NCI-H345 (cell line): ENCODE measurements at regions not wholly inside any gene's neighbourhood (a gene's known extent, or its start where the extent isn't known, plus 50 kb on each side); places are given as distances from the start of the nearest gene placed in this dataset.
A peak's percentile ranks its signal among the peaks of the same experiment; 100 is the strongest.

ENCODE experiments used
- DNase-seq: peaks from one replicate; lab custom pipeline; 2025; lab: John Stamatoyannopoulos, UW

DNA sequence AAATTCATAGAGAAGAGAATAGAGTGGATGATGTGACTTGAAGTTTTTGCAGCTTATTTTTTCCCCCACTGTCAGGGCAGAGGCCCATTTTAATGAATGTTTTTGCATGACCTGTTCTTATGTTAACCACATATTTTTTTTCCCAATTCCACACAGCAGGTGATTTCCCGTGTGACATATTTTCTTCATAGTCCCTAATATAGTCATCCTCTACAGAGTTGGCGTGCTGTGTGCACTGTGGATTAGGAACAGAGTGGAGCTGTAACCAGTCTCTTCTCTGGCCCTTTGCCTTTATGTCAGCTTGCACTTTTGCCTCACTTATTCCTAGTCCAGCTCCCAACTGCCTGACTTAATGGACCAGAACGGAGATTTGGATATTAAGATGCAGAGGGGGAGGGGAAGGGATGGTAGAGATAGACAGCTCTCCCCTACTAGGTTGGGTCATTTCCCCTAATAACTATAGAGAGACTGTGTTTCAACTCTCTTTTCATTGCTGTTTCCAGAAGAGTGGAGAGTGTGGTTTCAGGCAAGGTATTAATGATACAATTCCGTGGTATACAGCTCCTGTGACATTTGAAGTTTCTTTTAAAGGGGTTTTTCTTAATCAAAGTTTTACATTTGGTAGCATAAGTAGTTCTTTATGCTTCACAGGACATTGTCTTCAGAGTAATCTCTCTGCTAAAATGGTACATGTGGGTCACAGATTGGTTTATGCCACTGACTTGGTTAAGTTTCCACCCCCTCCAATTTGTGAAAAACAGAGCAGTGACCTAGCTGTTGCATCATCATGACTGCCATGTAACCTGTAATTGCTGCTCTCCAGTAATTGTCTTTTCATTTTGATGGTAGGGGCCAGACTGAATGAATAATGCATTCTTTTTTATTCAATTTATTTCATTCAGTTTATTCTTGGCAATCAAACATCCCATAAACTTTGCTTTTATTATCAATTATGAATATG is 161.3 kb downstream of the HAUS1 start:
- DNase-seq: no peak

DNA sequence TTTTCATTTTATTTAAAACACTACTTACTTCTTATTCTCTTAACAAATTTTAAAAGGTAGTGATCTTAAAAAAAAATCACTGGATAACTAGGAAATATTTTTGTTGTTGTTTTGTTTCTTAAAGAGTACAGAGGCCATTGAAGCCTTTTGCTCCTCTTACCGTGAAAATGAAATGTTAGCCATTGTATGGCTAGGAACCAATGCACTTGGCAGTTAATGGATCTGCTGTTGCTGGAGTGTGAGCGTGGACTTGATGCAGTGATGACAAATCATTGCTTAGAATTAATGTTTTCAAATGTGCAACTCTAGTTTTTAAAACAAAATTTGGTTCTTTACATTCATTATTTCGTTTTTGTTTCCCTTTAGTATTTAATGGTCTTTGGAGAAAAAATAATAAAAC is 162.3 kb downstream of the HAUS1 start:
- no peak for DNase-seq

DNA sequence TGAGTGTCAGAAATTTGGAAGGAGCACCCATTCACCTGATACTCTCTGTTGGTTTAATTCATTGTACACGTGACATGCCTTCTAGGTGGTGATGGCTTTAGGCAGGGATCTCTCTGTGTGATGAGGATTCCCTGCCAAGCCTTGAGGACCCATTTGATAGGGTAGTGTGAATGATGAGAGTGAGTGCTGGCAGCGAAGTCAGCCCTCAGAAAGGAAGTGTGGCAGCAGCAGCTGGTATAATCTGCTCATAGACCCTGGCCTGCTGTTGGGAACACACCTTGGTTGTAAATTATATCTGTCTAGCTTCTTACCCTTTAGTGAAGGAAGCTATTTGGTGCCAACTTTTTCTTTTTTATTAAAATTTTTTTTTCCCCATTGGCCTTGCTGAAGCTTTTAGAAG is 164.5 kb downstream of the HAUS1 start:
- DNase-seq: no peak

DNA sequence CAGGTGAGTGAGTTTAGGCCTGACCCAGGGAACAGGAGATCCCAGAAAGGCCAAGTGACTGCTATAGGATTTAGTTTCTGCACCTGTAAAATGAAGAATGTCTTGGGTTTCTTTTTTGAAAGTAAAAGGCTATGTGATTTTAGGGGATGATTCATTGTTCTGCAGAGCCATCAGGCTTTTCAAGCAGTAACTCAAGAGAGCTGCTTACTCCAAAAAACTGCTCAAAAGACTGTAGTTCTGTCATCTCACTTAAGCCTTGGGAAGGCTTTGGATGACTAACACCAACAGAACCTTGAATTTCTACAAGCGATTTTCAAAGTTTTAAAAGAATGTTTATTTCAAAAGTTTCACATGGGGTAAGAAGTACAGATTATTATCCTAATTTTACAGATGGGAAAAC is 165.1 kb downstream of the HAUS1 start:
- DNase-seq: no peak

DNA sequence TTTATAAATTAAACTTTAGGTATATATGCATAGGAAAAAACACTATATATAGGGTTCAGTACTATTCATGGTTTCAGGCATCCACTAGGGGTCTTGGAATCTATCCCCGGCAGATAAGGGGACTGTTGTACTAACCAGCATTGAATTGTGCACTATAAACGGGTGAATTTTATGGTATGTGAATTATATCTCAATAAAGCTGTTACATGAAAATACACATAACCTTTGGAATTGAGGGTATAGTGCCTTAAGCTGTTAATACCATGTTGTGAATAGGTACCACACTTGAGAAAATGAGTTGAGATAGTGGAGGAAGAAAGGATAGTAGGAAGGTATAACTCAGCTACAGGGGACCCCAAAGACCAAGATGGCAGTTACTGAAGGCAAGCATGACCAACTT is 167.3 kb downstream of the HAUS1 start:
- no peak for DNase-seq

DNA sequence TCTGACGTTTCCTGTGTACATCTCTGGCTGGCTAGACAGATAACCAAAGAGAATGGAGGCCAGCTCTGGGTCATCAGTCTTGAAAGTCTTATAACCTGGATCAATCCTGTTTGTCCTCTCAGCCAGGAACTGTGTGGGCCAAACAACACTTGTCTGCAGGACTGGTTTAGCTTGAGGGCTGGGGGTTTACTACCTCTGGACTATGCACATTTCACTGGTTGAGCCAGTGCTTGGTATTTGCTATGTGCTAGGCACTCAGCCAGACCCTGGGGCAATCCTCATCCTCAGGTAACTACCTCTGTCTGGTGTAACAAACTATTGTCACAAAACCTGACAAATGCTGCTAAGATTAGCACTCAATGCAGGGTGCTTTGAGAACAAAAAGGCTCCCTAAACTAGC is 169.7 kb downstream of the HAUS1 start:
- DNase-seq: no peak

DNA sequence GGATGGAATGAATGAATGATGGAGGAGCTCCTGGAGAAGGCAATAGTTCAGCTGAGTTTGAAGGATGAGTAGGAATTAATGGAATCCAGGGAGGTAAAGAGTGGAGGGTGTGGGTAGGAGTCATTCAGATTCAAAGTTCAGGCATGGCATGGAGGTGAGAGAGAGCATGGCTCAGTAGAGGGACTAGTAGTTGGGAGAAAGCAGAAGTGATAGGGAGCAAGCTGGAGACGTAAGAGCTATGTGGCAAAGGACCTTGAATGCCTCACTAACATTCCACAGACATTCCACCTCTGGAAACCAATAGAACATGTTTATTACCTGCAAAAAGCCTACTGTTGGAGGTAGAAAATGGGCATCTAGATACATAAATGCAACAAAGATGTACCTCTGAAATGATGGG is 170.1 kb downstream of the HAUS1 start:
- DNase-seq: no peak

DNA sequence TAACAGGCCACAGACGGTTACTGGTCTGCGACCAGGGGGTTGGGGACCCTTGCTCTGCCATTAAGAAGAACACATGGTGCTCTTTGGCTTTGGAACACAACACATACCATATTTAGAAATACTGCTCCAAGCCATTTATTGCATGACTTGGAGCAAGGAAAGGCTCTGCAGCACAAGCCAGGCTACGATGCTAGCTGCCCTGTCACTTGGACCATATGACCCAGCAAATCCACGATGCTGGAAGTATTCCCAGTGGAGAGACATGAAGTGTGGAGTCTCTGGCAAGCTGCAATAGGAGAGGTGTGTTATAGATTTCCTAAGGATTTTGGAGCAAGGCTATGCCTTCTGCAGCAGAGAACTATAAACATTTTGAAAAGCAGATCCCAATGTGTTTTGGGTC is 171.2 kb downstream of the HAUS1 start:
- no peak for DNase-seq

DNA sequence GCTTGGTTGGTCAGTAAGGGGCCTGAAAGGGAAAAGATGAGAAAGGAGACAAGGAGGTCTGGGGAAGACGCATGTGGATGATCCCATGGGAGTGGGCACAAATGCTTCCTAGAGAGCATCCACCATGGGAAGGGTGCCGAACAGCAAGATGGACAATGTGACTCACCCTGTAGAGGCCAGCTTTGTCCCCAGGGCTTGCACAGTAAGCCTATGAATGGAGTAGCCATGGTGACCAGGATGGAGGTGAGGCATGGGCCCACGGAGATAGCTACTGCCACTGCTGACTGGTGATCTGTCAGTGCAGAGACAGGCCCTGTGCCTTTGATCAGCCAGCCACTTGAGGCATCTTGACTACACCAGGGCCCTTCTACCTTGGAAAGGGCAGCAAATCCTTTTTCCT is 172.6 kb downstream of the HAUS1 start:
- DNase-seq: no peak

DNA sequence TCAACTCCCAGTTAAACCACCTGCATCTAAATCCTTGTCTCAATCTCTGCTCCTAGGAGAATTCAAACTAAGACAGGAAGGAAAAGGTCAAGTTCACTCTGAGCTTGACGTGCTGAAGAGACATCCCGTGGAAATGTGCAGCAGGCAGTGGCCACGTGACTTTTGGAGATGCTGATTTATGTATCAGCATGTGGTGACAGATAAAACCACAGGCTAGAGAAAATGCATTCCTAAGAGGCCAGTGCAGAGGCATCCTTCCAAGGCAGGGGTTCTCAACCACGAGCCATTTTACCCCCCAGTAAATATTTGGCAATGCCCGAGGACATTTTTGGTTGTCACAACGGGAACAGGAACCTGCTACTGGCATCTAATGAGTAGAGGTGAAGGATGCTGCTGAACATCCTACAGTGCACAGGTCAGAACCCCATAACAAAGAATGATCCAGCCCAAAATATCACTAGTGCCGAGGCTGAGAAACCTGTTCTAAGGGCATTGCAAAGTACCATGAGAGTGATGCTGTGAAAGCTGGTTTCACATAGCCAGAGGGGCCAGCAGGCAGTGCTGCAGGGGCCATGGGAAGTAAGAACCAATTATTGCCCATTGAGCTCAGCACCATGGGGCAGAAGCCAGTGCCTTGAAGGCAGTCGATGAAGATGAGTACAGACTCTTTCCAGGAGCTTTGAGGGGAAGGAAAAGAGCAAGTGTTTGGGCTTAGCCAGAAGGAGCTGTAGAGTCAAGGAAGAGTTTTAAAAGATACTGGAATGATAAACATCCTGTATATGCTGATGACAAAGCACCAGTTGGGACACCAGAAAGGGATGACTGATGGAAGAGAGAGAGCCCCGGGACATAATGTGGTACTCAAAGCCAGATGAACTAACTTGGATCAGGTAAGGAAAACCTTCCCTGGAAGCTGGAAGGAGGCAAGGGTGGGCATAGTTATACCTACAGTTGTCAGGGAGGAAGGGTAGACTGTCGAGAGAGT is 174.6 kb downstream of the HAUS1 start:
- no peak for DNase-seq

DNA sequence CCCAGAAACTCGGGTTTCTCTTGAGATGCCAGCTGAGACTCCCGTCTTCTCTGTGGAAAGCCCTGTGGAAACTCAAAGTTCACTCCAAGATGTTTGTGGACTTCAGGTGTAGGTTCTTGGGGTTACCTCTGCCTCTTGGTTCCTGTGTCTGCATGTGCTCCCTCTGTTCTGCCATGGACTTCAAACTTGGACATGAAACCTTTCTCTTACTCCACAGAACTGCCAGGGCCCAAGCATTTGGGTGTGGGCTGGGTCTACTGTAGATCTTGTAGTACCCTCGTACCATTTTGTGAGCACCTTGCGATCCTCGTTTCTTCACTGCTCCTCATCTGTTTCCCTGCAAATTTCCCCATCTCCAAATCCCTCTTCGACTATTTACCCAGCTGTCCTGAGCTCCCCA is 175.5 kb downstream of the HAUS1 start:
- no peak for DNase-seq

DNA sequence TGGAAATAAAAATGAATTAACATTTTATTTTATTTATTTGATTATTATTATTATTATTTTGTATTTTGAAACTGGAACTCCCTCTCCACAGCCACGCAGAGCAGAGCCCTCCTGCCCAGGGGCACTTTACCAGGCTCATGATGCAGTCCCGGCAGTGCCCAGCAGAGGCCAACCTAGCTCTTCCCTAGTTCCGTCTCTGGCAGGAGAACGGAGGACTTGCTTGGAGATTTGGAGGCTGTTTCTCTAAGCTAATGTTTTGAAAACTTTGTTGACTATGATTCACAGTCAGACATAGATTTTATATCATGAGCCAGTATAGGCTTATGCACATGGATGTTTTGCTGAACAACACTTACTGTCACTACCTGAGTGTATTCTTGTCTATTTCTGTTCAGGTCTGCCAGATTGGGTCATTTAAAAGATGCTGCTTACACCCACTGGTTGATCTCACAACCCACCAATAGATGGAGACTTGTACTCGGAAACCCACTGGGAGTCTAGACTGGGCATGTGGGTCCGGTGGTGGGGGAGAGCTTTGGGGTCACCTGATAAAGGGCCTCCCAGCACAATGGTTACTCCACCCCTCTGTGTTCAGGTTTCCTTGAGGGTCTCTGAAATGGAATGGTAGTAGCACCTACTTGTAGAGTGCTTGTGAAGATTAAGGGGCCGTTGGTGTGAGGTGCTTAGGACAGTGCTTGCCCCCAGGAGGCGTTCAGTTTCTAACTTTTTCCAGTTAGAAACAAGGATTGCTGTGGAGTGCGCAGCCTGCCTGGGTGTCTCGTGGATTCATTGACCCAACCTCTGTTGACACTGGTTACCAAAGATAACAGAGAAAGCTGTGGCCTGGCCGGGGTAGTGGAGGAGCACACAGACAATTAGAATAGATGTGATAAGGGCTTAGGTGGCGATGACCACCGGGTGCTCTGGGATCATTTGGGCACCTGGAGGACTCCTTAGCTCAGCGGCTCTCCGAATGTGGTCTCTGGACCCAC is 177.3 kb downstream of the HAUS1 start:
- DNase-seq: peak; percentile 69

DNA sequence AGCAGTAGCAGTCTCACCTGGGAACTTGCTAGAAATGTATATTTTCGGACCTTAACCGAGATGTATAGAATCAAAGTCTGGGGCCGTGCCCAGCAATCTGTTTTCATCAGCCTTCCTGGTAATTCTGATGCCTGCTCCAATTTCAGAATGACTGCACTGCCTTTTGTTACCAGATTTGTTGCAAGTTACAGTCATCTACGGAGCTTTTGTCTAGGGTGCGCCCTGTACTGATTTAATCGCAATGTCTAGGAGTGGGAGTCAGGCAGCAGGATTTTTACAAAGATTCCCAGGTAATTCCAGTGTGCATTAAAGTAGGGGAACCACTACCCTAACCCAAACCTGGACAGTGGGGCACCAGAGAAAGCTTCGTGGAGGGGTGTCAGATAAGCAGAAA is 178.0 kb downstream of the HAUS1 start:
- DNase-seq: no peak

DNA sequence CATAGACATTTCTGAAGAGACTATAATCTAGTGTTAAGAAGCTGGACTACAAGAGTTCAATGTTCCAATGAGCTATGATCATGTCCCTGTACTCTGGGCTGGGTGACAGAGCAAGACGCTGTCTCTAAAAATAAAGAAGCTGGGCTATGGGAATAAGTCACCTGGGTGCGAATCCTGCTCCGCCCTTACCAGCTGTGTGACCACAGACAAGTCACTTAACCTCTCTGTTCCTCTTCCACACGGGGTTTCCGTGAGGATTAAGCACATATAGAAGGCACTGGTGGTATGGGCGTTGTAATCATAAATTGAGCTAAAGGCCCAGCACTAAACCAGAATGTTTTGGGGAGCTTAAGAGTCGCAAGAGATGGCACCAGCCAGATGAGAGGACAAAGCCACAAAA is 178.5 kb downstream of the HAUS1 start:
- no peak for DNase-seq

DNA sequence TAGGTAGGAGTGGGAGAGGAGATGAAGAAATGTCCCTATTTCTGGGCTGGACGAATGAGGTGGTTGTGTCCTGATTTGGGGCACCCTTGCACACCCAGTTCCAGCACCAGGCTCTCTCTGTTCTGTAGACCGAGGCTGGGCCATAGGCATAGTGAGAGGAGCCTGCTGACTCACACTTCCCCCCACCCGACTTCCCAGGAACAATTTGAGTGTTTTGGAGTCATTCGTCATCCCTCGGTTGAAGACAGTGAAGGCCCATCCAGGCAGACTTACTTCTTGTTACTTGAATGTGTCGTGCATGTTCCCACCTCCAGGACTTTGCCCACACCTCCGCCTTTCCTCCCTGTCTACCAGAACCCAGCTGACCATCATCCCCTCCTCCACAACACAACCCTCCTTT is 179.1 kb downstream of the HAUS1 start:
- DNase-seq: no peak

DNA sequence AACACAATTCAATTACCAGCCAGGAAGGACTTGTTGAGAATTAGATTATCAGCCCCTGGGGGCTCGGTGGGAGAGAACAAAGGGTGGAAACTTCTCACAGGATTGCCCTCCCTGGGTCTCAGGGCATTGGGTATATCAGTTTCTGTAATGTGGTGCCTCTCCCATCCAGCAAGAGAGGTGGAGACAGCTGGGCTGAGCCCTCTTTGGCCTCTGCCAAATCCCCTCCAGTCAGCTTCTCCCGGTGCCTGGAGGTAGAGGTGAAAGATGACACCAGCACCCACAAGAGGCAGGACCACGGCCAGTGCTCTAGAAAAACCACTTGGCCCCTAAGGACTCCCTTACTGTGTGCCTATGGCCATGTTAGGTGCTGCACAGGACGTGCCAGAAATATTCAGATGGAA is 179.7 kb downstream of the HAUS1 start:
- no peak for DNase-seq

DNA sequence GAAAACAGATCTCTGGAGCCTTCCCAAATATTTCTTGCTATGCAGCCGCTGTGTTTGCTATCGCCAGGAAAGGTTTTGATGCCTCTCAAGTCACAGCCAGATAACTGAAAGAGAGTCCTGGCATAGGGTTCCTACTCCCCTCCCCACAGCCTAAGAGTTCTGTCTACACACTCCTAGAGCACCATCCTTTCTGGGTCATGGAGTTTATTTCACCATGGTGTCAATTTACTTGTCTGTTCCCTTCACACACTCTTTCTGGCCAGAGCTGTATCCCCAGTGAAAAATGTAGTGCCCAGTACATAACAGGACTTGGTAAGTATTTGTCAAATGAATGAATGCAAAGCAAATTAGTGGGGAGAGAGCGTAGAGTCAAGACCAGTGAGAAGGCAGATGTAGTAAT is 185.3 kb downstream of the HAUS1 start:
- no peak for DNase-seq

DNA sequence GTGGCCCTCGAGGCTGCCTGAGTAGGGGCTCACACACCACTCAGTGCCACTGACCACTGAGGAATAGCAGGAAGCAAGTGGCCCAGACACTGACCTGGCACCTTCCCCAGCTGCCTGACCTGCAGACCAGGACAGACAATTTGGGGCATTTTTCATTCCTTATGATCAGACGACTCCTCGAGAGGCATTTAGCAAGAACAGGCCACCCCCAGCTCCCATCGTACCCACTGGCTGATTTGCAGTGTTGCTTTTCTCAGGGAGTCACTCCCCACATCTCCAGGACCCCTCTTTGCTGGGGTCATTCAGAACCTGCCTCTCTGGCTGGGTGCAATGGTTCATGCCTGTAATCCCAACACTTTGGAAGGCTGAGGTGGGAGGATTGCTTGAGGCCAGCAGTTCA is 185.7 kb downstream of the HAUS1 start:
- DNase-seq: no peak

DNA sequence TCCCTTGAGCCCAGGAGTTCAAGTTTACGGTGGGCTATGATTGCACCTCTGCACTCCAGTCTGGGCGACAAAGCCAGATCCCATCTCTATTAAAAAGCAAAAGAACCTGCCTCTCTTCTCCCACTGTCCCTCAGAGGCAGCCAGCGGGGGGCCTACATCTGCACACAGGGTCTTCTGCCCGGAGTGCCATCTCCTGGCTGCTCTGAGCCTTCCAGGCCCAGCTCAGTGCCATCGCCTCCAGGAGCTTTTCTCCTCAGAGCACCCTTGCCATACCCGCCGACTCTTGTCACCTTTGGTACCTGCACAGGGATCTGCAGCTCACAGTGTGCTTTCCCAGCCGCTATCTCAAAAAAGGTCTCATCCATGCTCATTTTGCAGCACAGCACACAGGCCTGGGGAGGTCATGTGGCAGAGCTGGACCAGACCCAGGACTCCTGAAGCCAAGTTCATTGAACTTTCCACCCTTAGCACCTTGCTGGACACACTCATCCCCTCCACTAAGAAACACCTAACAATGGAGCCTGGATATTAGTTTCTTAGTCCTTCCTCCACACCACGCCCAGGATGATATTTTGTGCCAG is 186.3 kb downstream of the HAUS1 start:
- DNase-seq: no peak

DNA sequence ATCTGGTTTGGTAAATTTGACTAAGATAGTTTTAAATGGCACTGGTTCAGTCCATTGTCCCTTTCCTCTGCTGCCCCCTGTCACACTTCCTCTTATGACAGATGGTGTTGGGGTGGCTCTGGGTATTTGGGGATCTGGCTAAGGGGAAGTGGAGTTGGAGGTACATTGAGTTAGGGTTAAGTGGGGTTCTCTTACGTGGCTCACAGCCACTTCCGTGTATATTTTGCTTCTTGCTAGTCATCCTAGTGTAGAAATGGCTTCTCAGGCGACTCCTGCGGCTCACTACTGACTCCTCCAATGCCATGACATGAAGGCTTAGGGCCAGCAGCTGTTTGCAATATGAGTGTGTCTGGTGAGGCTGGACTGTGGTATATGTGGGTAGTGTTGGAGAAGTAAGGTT is 187.0 kb downstream of the HAUS1 start:
- DNase-seq: no peak

DNA sequence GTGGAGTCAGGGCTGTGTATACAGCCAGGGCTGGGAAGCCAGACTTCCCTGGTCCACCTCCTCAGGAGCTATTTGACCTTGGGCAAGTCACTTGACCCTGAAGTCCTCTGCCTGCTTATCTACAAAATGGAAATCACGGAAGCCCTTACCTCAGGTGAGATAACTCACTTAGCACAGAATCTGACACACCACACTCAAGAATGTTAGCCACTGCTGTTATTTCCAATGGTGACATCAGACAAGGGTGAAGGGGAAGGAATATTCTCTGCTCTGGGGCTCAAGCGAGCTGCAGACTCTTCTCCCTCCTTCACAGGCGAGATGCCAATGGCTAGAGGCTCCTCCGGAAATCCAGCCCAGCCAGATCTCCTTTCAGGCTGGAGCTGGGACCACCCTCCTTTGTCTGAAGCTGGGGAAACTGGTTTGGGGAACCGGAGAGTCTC is 189.6 kb downstream of the HAUS1 start:
- DNase-seq: no peak
